ENCODE measurements at regions not wholly inside any gene's neighbourhood (a gene's known extent, or its start where the extent isn't known, plus 50 kb on each side); places are given as distances from the start of the nearest gene placed in this dataset.
A peak's percentile ranks its signal among the peaks of the same experiment; 100 is the strongest.

- no peaks in the 10 kb centered on the region for H3K27me3 Mint-ChIP-seq
- H3K36me3 Mint-ChIP-seq, result no peaks in the 10 kb centered on the region
- no peak overlapping the region for H3K27ac Mint-ChIP-seq
- H3K4me1 Mint-ChIP-seq, result peaks cover 14% of the 10 kb centered on the region
- H3K4me3 Mint-ChIP-seq, result no peak overlapping the region
- H3K9me3 Mint-ChIP-seq, result no peaks in the 10 kb centered on the region
- ATAC-seq (ENCODE audit: low read depth), result no peak
- no peak for DNase-seq (ENCODE audit: low spot score in 2 of 2)
Measured at GRCh38 chr5:40041452-40041851, 616.7 kb upstream of the DAB2 start.

- no peak overlapping the region for H3K4me3 Mint-ChIP-seq
- no peaks in the 10 kb centered on the region for H3K36me3 Mint-ChIP-seq
- ATAC-seq (ENCODE audit: low read depth) (no peak), DNase-seq (ENCODE audit: low spot score in 2 of 2) (no peak)
- H3K27ac Mint-ChIP-seq, result no peak overlapping the region
- H3K9me3 Mint-ChIP-seq, result no peaks in the 10 kb centered on the region
- peaks cover 12% of the 10 kb centered on the region for H3K4me1 Mint-ChIP-seq
- no peaks in the 10 kb centered on the region for H3K27me3 Mint-ChIP-seq
Measured at GRCh38 chr5:40037713-40038112, 612.9 kb upstream of the DAB2 start.

GRCh38 chr5:40034441-40034840, 609.7 kb upstream of the DAB2 start:
- no peaks in the 10 kb centered on the region for H3K27me3 Mint-ChIP-seq
- ATAC-seq (ENCODE audit: low read depth), result no peak
- H3K4me1 Mint-ChIP-seq, result peaks cover 16% of the 10 kb centered on the region
- H3K36me3 Mint-ChIP-seq, result no peaks in the 10 kb centered on the region
- peak overlapping the region; percentile 90 for H3K27ac Mint-ChIP-seq
- H3K4me3 Mint-ChIP-seq, result no peak overlapping the region
- no peaks in the 10 kb centered on the region for H3K9me3 Mint-ChIP-seq
- no peak for DNase-seq (ENCODE audit: low spot score in 2 of 2)

GRCh38 chr5:40033411-40033810, 608.6 kb upstream of the DAB2 start:
- H3K9me3 Mint-ChIP-seq, result peaks cover 2% of the 10 kb centered on the region
- peak overlapping the region; percentile 22 for H3K4me3 Mint-ChIP-seq
- peak overlapping the region; percentile 90 for H3K27ac Mint-ChIP-seq
- ATAC-seq (ENCODE audit: low read depth) (peak; percentile 96), DNase-seq (ENCODE audit: low spot score in 2 of 2) (peak; percentile 54 to 81)
- peaks cover 2% of the 10 kb centered on the region for H3K27me3 Mint-ChIP-seq
- H3K36me3 Mint-ChIP-seq, result peaks cover 2% of the 10 kb centered on the region
- H3K4me1 Mint-ChIP-seq, result peaks cover 16% of the 10 kb centered on the region

- H3K4me3 Mint-ChIP-seq, result peak overlapping the region; percentile 8
- H3K27ac Mint-ChIP-seq, result peak overlapping the region; percentile 90
Measured at GRCh38 chr5:40033009-40033408, 608.2 kb upstream of the DAB2 start.

GRCh38 chr5:40030661-40031060, 605.9 kb upstream of the DAB2 start:
- no peak overlapping the region for H3K4me3 Mint-ChIP-seq
- H3K27me3 Mint-ChIP-seq, result peaks cover 2% of the 10 kb centered on the region
- H3K27ac Mint-ChIP-seq, result peak overlapping the region; percentile 19
- peaks cover 21% of the 10 kb centered on the region for H3K4me1 Mint-ChIP-seq
- H3K36me3 Mint-ChIP-seq, result peaks cover 5% of the 10 kb centered on the region
- ATAC-seq (ENCODE audit: low read depth) (no peak), DNase-seq (ENCODE audit: low spot score in 2 of 2) (no peak)
- peaks cover 9% of the 10 kb centered on the region for H3K9me3 Mint-ChIP-seq

More at GRCh38 chr5:40033009-40033408, 608.2 kb upstream of the DAB2 start:
- no peak for DNase-seq (ENCODE audit: low spot score in 2 of 2)
- Mint-ChIP-seq H3K36me3 (peaks cover 2% of the 10 kb centered on the region), H3K27me3 (peaks cover 2% of the 10 kb centered on the region), H3K9me3 (peaks cover 2% of the 10 kb centered on the region), H3K4me1 (peaks cover 16% of the 10 kb centered on the region)
- peak; percentile 48 for ATAC-seq (ENCODE audit: low read depth)

- peaks cover 9% of the 10 kb centered on the region for H3K9me3 Mint-ChIP-seq
- H3K27me3 Mint-ChIP-seq, result peaks cover 2% of the 10 kb centered on the region
- H3K36me3 Mint-ChIP-seq, result peaks cover 5% of the 10 kb centered on the region
- ATAC-seq (ENCODE audit: low read depth), result no peak
- no peak for DNase-seq (ENCODE audit: low spot score in 2 of 2)
- peaks cover 21% of the 10 kb centered on the region for H3K4me1 Mint-ChIP-seq
- H3K4me3 Mint-ChIP-seq, result no peak overlapping the region
- peak overlapping the region; percentile 19 for H3K27ac Mint-ChIP-seq
Measured at GRCh38 chr5:40029711-40030495, 605.1 kb upstream of the DAB2 start.

GRCh38 chr5:40027400-40027799, 602.6 kb upstream of the DAB2 start:
- Mint-ChIP-seq H3K36me3 (peaks cover 5% of the 10 kb centered on the region), H3K27ac (peak overlapping the region; percentile 81), H3K4me1 (peaks cover 10% of the 10 kb centered on the region), H3K4me3 (no peak overlapping the region), H3K9me3 (peaks cover 9% of the 10 kb centered on the region), H3K27me3 (peaks cover 2% of the 10 kb centered on the region)
- DNase-seq (ENCODE audit: low spot score in 2 of 2), result no peak
- peak; percentile 80 for ATAC-seq (ENCODE audit: low read depth)

- peaks cover 2% of the 10 kb centered on the region for H3K27me3 Mint-ChIP-seq
- ATAC-seq (ENCODE audit: low read depth), result no peak
- DNase-seq (ENCODE audit: low spot score in 2 of 2), result no peak
- peaks cover 13% of the 10 kb centered on the region for H3K4me1 Mint-ChIP-seq
- no peak overlapping the region for H3K27ac Mint-ChIP-seq
- H3K36me3 Mint-ChIP-seq, result peaks cover 5% of the 10 kb centered on the region
- peaks cover 9% of the 10 kb centered on the region for H3K9me3 Mint-ChIP-seq
- no peak overlapping the region for H3K4me3 Mint-ChIP-seq
Measured at GRCh38 chr5:40025586-40025985, 600.8 kb upstream of the DAB2 start.

GRCh38 chr5:40022057-40022456, 597.3 kb upstream of the DAB2 start:
- H3K4me3 Mint-ChIP-seq, result no peak overlapping the region
- H3K9me3 Mint-ChIP-seq, result peaks cover 1% of the 10 kb centered on the region
- peaks cover 11% of the 10 kb centered on the region for H3K4me1 Mint-ChIP-seq
- DNase-seq (ENCODE audit: low spot score in 2 of 2) (no peak), ATAC-seq (ENCODE audit: low read depth) (peak; percentile 72)
- H3K27me3 Mint-ChIP-seq, result no peaks in the 10 kb centered on the region
- H3K27ac Mint-ChIP-seq, result no peak overlapping the region
- H3K36me3 Mint-ChIP-seq, result no peaks in the 10 kb centered on the region

- Mint-ChIP-seq H3K27me3 (no peaks in the 10 kb centered on the region), H3K9me3 (no peaks in the 10 kb centered on the region), H3K27ac (no peak overlapping the region), H3K4me3 (no peak overlapping the region), H3K4me1 (peaks cover 9% of the 10 kb centered on the region), H3K36me3 (no peaks in the 10 kb centered on the region)
- DNase-seq (ENCODE audit: low spot score in 2 of 2), result peak in 1 of 2 donors; percentile 34
- peak; percentile 62 for ATAC-seq (ENCODE audit: low read depth)
Measured at GRCh38 chr5:40021007-40021406, 596.2 kb upstream of the DAB2 start.

GRCh38 chr5:40017918-40018317, 593.1 kb upstream of the DAB2 start:
- no peaks in the 10 kb centered on the region for H3K36me3 Mint-ChIP-seq
- no peaks in the 10 kb centered on the region for H3K27me3 Mint-ChIP-seq
- no peak overlapping the region for H3K27ac Mint-ChIP-seq
- ATAC-seq (ENCODE audit: low read depth) (no peak), DNase-seq (ENCODE audit: low spot score in 2 of 2) (no peak)
- H3K4me1 Mint-ChIP-seq, result peaks cover 9% of the 10 kb centered on the region
- no peaks in the 10 kb centered on the region for H3K9me3 Mint-ChIP-seq
- no peak overlapping the region for H3K4me3 Mint-ChIP-seq

- Mint-ChIP-seq H3K4me3 (no peak overlapping the region), H3K36me3 (no peaks in the 10 kb centered on the region), H3K4me1 (peaks cover 5% of the 10 kb centered on the region), H3K9me3 (no peaks in the 10 kb centered on the region), H3K27me3 (no peaks in the 10 kb centered on the region), H3K27ac (no peak overlapping the region)
- ATAC-seq (ENCODE audit: low read depth) (no peak), DNase-seq (ENCODE audit: low spot score in 2 of 2) (no peak)
Measured at GRCh38 chr5:40017135-40017534, 592.4 kb upstream of the DAB2 start.

GRCh38 chr5:40010436-40010835, 585.7 kb upstream of the DAB2 start:
- no peak overlapping the region for H3K27ac Mint-ChIP-seq
- H3K9me3 Mint-ChIP-seq, result peaks cover 8% of the 10 kb centered on the region
- peaks cover 6% of the 10 kb centered on the region for H3K36me3 Mint-ChIP-seq
- H3K4me3 Mint-ChIP-seq, result no peak overlapping the region
- ATAC-seq (ENCODE audit: low read depth), result no peak
- DNase-seq (ENCODE audit: low spot score in 2 of 2), result no peak
- H3K27me3 Mint-ChIP-seq, result peaks cover 7% of the 10 kb centered on the region
- H3K4me1 Mint-ChIP-seq, result no peaks in the 10 kb centered on the region

GRCh38 chr5:40006260-40006659, 581.5 kb upstream of the DAB2 start:
- peaks cover 7% of the 10 kb centered on the region for H3K27me3 Mint-ChIP-seq
- ATAC-seq (ENCODE audit: low read depth) (no peak), DNase-seq (ENCODE audit: low spot score in 2 of 2) (no peak)
- H3K4me1 Mint-ChIP-seq, result no peaks in the 10 kb centered on the region
- H3K36me3 Mint-ChIP-seq, result peaks cover 6% of the 10 kb centered on the region
- peaks cover 16% of the 10 kb centered on the region for H3K9me3 Mint-ChIP-seq
- H3K27ac Mint-ChIP-seq, result no peak overlapping the region
- no peak overlapping the region for H3K4me3 Mint-ChIP-seq

All from memory B cell (primary cell).